ENCODE measurements at regions not wholly inside any gene's neighbourhood (a gene's known extent, or its start where the extent isn't known, plus 50 kb on each side); places are given as distances from the start of the nearest gene placed in this dataset.
"Not testable (repeated sequence)": the region's sequence is repeated elsewhere in the genome, so short reads cannot be mapped to it uniquely, and the experiment has no call there.

GRCh38 chr6:27016689-27017088, 230.8 kb upstream of the PRSS16 start:
- FAIRE-seq (no peak), DNase-seq (ENCODE audit: low read depth, low spot score) (no peak)
- no peak overlapping the region for H2AFZ ChIP-seq (ENCODE audit: control insufficient read depth, low read length)
- H4K20me1 ChIP-seq (ENCODE audit: control insufficient read depth, extremely low read depth, insufficient read depth, low read length), result no peaks in the 10 kb centered on the region
- H3K4me2 ChIP-seq (ENCODE audit: control insufficient read depth, extremely low read depth, insufficient read depth, low read depth, low read length), result no peak overlapping the region
- H3K27ac ChIP-seq (ENCODE audit: control insufficient read depth, insufficient read depth, low read length), result no peak overlapping the region
- no peak for TF ChIP-seq EZH2 (IDR thresholded peaks at IDR 0.05; ENCODE audit: low read length)
- TF ChIP-seq CTCF (optimal IDR thresholded peaks at IDR 0.05 in 1 of 3, IDR thresholded peaks at IDR 0.05 in 1 of 3, conservative IDR thresholded peaks at IDR 0.05 in 1 of 3; ENCODE audit: extremely low read depth in 1 of 3, insufficient read depth in 2 of 3, low read length in 3 of 3), result no peak
- dilution Hi-C loops (cut with MboI; ENCODE audit: extremely low pct_ligation_motif_present, low sequenced_read_pairs), result no loop called here
- no peaks in the 10 kb centered on the region for H3K9me3 ChIP-seq (ENCODE audit: control insufficient read depth, low read depth, low read length)
- H3K9me1 ChIP-seq (ENCODE audit: control insufficient read depth, extremely low read depth, insufficient read depth, low read length), result no peaks in the 10 kb centered on the region
- H3K4me1 ChIP-seq (ENCODE audit: control insufficient read depth, extremely low read depth, insufficient read depth, low read length), result peaks cover 7% of the 10 kb centered on the region
- H3K4me3 ChIP-seq (ENCODE audit: control insufficient read depth in 2 of 3, extremely low read depth in 1 of 3, insufficient read depth in 2 of 3, low read depth in 1 of 3, low read length in 3 of 3), result no peak overlapping the region
- no peaks in the 10 kb centered on the region for H3K36me3 ChIP-seq (ENCODE audit: control insufficient read depth in 2 of 2, extremely low read depth in 1 of 2, insufficient read depth in 2 of 2, low read length in 2 of 2)
- no peaks in the 10 kb centered on the region for H3K27me3 ChIP-seq (ENCODE audit: control insufficient read depth, extremely low read depth, insufficient read depth, low read length)
- H3K9ac ChIP-seq (ENCODE audit: control insufficient read depth, extremely low read depth, insufficient read depth, low read length), result no peak overlapping the region
- no peaks in the 10 kb centered on the region for H3K79me2 ChIP-seq (ENCODE audit: control insufficient read depth, insufficient read depth, low read length)

- H2AFZ ChIP-seq (ENCODE audit: control insufficient read depth, low read length); H3K79me2 ChIP-seq (ENCODE audit: control insufficient read depth, insufficient read depth, low read length); dilution Hi-C loops (cut with MboI; ENCODE audit: extremely low pct_ligation_motif_present, low sequenced_read_pairs); H3K9me1 ChIP-seq (ENCODE audit: control insufficient read depth, extremely low read depth, insufficient read depth, low read length); H3K4me3 ChIP-seq (ENCODE audit: control insufficient read depth in 2 of 3, extremely low read depth in 1 of 3, insufficient read depth in 2 of 3, low read depth in 1 of 3, low read length in 3 of 3); H3K9me3 ChIP-seq (ENCODE audit: control insufficient read depth, low read depth, low read length); H4K20me1 ChIP-seq (ENCODE audit: control insufficient read depth, extremely low read depth, insufficient read depth, low read length); H3K4me1 ChIP-seq (ENCODE audit: control insufficient read depth, extremely low read depth, insufficient read depth, low read length); H3K9ac ChIP-seq (ENCODE audit: control insufficient read depth, extremely low read depth, insufficient read depth, low read length); H3K27me3 ChIP-seq (ENCODE audit: control insufficient read depth, extremely low read depth, insufficient read depth, low read length); H3K4me2 ChIP-seq (ENCODE audit: control insufficient read depth, extremely low read depth, insufficient read depth, low read depth, low read length); H3K27ac ChIP-seq (ENCODE audit: control insufficient read depth, insufficient read depth, low read length); H3K36me3 ChIP-seq (ENCODE audit: control insufficient read depth in 2 of 2, extremely low read depth in 1 of 2, insufficient read depth in 2 of 2, low read length in 2 of 2); DNase-seq (ENCODE audit: low read depth, low spot score): not testable (repeated sequence)
- peak; percentile 9 for FAIRE-seq
Measured at GRCh38 chr6:27018401-27018800, 229.1 kb upstream of the PRSS16 start.
